ENCODE measurements at regions not wholly inside any gene's neighbourhood (a gene's known extent, or its start where the extent isn't known, plus 50 kb on each side); places are given as distances from the start of the nearest gene placed in this dataset.

GRCh38 chr6:19416811-19417210 lies 420.4 kb upstream of the ID4 start:
- no peak overlapping the region for H3K27ac ChIP-seq
- TF ChIP-seq ZFX (IDR thresholded peaks at IDR 0.05; ENCODE audit: borderline replicate concordance) = no peak
- TF ChIP-seq CTCF (IDR thresholded peaks at IDR 0.05) = no peak

- TF ChIP-seq CTCF (IDR thresholded peaks at IDR 0.05) = no peak
- no peak for TF ChIP-seq ZFX (IDR thresholded peaks at IDR 0.05; ENCODE audit: borderline replicate concordance)
- no peak overlapping the region for H3K27ac ChIP-seq
Observed at GRCh38 chr6:19417713-19418112, 419.5 kb upstream of the ID4 start.

GRCh38 chr6:19424853-19425252 lies 412.3 kb upstream of the ID4 start:
- TF ChIP-seq ZFX (IDR thresholded peaks at IDR 0.05; ENCODE audit: borderline replicate concordance) (no peak), CTCF (IDR thresholded peaks at IDR 0.05) (no peak)
- no peak overlapping the region for H3K27ac ChIP-seq

- TF ChIP-seq CTCF (IDR thresholded peaks at IDR 0.05) = no peak
- H3K27ac ChIP-seq = no peak overlapping the region
Observed at GRCh38 chr6:19427548-19427947, 409.6 kb upstream of the ID4 start.

- no peak for TF ChIP-seq CTCF (IDR thresholded peaks at IDR 0.05)
- TF ChIP-seq ZFX (IDR thresholded peaks at IDR 0.05; ENCODE audit: borderline replicate concordance) = no peak
- no peak overlapping the region for H3K27ac ChIP-seq
Observed at GRCh38 chr6:19432966-19433498, 404.1 kb upstream of the ID4 start.

- no peak for TF ChIP-seq CTCF (IDR thresholded peaks at IDR 0.05)
- TF ChIP-seq ZFX (IDR thresholded peaks at IDR 0.05; ENCODE audit: borderline replicate concordance) = no peak
Observed at GRCh38 chr6:19434065-19434464, 403.1 kb upstream of the ID4 start.

GRCh38 chr6:19435755-19436154 lies 401.4 kb upstream of the ID4 start:
- H3K27ac ChIP-seq = no peak overlapping the region
- TF ChIP-seq CTCF (IDR thresholded peaks at IDR 0.05) (no peak), ZFX (IDR thresholded peaks at IDR 0.05; ENCODE audit: borderline replicate concordance) (no peak)

More at GRCh38 chr6:19434065-19434464, 403.1 kb upstream of the ID4 start:
- no peak overlapping the region for H3K27ac ChIP-seq
